Esophagus squamous epithelium (tissue), 5 donors: ENCODE measurements at regions not wholly inside any gene's neighbourhood (a gene's known extent, or its start where the extent isn't known, plus 50 kb on each side); places are given as distances from the start of the nearest gene placed in this dataset.

ENCODE experiments used
- DNase-seq: peaks from one replicate; lab custom pipeline; 2025; lab: John Stamatoyannopoulos, UW
- H3K27ac ChIP-seq, 4 donors: fragments of 200-600 bp; sonication (generic); one replicate each; pipeline ENCODE4 v1.5.1; 2016 to 2019; ENCODE audit warnings: mild to moderate bottlenecking in 1 of 4
- H3K27me3 ChIP-seq, 4 donors: fragments of 200-600 bp; sonication (generic); 1 replicate in 3 of 4; 2 replicates in 1 of 4; pipeline versions ENCODE4 v1.5.1 to v1.6.0; 2017 to 2021; ENCODE audit warnings: antibody characterized with exemption in 1 of 4
- H3K36me3 ChIP-seq, 3 donors: fragments of 200-600 bp; sonication (generic); one replicate each; pipeline ENCODE4 v1.5.1; 2016 to 2019
- H3K4me1 ChIP-seq, 3 donors: fragments of 200-600 bp; sonication (generic); one replicate each; pipeline ENCODE4 v1.5.1; 2017 to 2019
- H3K4me3 ChIP-seq, 4 donors: fragments of 200-600 bp; sonication (generic); 1 replicate in 3 of 4; 2 replicates in 1 of 4; pipeline ENCODE4 v1.5.1; 2016 to 2019; ENCODE audit warnings: mild to moderate bottlenecking in 2 of 4, moderate library complexity in 1 of 4
- H3K9me3 ChIP-seq, 3 donors: fragments of 200-600 bp; sonication (generic); one replicate each; pipeline ENCODE4 v1.5.1; 2016 to 2019
- CTCF ChIP-seq, 6 experiments: fragments of 450-650 bp in 4 of 6; fragments of 200-600 bp in 2 of 6; sonication (generic) in 2 of 6; IDR thresholded peaks; one replicate each; pipeline ENCODE4 v1.5.1; 2016 to 2019; ENCODE audit warnings: antibody characterized with exemption in 6 of 6, mild to moderate bottlenecking in 4 of 6, moderate library complexity in 4 of 6
- POLR2A ChIP-seq, 4 donors: fragments of 450-650 bp; IDR thresholded peaks; one replicate each; pipeline ENCODE4 v1.6.1; 2017; ENCODE audit warnings: antibody characterized with exemption in 4 of 4, mild to moderate bottlenecking in 4 of 4, moderate library complexity in 3 of 4
- WGBS, 2 donors: methylation state at CpG; one replicate each; pipeline ENCODE4 v1.1.5; 2018; 5-methylcytosine and 5-hydroxymethylcytosine counted together
- intact Hi-C: fragments of 100-400 bp; cut with DNase I; formaldehyde crosslinking; loops from one replicate; pipeline ENCODE4 v1.15.0; 2022
- donor health status: DM: yes; HTN: yes; CAD: no.

- 50 to 58% methylated on average over 4 of the region's 4 CpGs for WGBS, 2 donors
- no peak for TF ChIP-seq CTCF (IDR thresholded peaks at IDR 0.05)
- no peak for TF ChIP-seq POLR2A (IDR thresholded peaks at IDR 0.05)
- intact Hi-C loops, result no loop called here
These were observed 1112.7 kb upstream of the NRXN1 start for GRCh38 chr2:52144590-52144989.

DNA sequence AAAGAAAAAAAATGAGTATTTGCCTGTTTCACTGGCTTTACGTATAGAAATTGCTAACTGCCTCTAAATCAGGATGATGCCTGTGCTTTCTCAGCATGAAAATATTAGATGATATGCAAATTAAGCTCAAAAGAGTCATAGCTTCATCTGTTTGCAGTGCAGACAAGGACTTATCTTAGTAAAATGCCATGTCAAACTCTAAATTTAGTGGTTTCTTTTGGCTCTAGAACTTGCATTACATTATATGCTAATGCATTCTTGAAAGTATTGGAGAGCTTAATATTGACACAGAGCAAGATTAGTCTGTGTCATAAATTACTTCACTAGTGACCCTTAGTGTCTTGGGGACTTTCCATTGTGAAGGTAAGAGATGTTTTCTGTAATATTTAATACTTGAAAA lies 1109.1 kb upstream of the NRXN1 start:
- intact Hi-C loops, result no loop called here
- no peaks in the 10 kb centered on the region for H3K9me3 ChIP-seq
- no peaks in the 10 kb centered on the region for H3K36me3 ChIP-seq
- 74 to 77% methylated on average over 1 of the region's 1 CpG for WGBS, 2 donors
- H3K4me1 ChIP-seq, result no peaks in the 10 kb centered on the region
- H3K27me3 ChIP-seq, result no peaks in the 10 kb centered on the region
- H3K4me3 ChIP-seq, result no peak overlapping the region
- H3K27ac ChIP-seq, result no peak overlapping the region
- no peak for DNase-seq
- TF ChIP-seq POLR2A (IDR thresholded peaks at IDR 0.05) (no peak), CTCF (IDR thresholded peaks at IDR 0.05) (no peak)

More at GRCh38 chr2:52144590-52144989, 1112.7 kb upstream of the NRXN1 start:
- no peaks in the 10 kb centered on the region for H3K27me3 ChIP-seq
- H3K27ac ChIP-seq, result no peak overlapping the region
- H3K36me3 ChIP-seq, result no peaks in the 10 kb centered on the region
- DNase-seq, result no peak
- no peaks in the 10 kb centered on the region for H3K9me3 ChIP-seq
- no peak overlapping the region for H3K4me3 ChIP-seq
- H3K4me1 ChIP-seq, result no peaks in the 10 kb centered on the region

GRCh38 chr2:52139241-52139640 lies 1107.3 kb upstream of the NRXN1 start:
- H3K27ac ChIP-seq, result no peak overlapping the region
- no peaks in the 10 kb centered on the region for H3K27me3 ChIP-seq
- no peak for DNase-seq
- no peaks in the 10 kb centered on the region for H3K9me3 ChIP-seq
- no peaks in the 10 kb centered on the region for H3K36me3 ChIP-seq
- H3K4me3 ChIP-seq, result no peak overlapping the region
- H3K4me1 ChIP-seq, result no peaks in the 10 kb centered on the region
- intact Hi-C loops, result no loop called here
- TF ChIP-seq POLR2A (IDR thresholded peaks at IDR 0.05), result no peak
- TF ChIP-seq CTCF (IDR thresholded peaks at IDR 0.05), result no peak

DNA sequence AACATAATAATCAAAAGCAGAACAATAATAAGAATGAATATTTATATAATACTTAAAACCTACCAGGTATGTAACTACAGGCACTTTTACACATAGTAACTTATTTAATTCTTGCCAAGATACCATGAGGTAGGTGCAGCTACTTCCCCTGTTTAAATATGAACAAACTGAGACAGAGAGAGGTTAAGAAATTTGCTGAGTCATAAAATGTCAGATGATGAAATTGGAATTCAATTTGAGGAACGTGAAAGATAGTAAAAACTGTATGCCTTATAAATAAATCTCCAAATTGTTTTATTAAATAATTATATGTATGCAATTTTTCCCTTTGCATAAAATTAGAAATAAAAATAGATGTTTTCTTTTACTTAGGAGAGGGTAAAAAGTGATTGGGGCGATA lies 1103.3 kb upstream of the NRXN1 start:
- 46 to 69% methylated on average over 2 of the region's 2 CpGs for WGBS, 2 donors
- Histone ChIP-seq H3K4me3 (no peak overlapping the region), H3K9me3 (no peaks in the 10 kb centered on the region), H3K36me3 (no peaks in the 10 kb centered on the region), H3K4me1 (no peaks in the 10 kb centered on the region), H3K27me3 (no peaks in the 10 kb centered on the region), H3K27ac (no peak overlapping the region)
- intact Hi-C loops, result no loop called here
- TF ChIP-seq POLR2A (IDR thresholded peaks at IDR 0.05) (no peak), CTCF (IDR thresholded peaks at IDR 0.05) (no peak)
- DNase-seq, result no peak

GRCh38 chr2:52128081-52128480 lies 1096.1 kb upstream of the NRXN1 start:
- Histone ChIP-seq H3K36me3 (no peaks in the 10 kb centered on the region), H3K9me3 (no peaks in the 10 kb centered on the region), H3K27me3 (no peaks in the 10 kb centered on the region), H3K27ac (no peak overlapping the region), H3K4me3 (no peak overlapping the region), H3K4me1 (no peaks in the 10 kb centered on the region)
- 56 to 63% methylated on average over 3 of the region's 3 CpGs for whole genome bisulfite sequencing, 2 donors
- no peak for DNase-seq
- intact Hi-C loops, result no loop called here
- TF ChIP-seq CTCF (IDR thresholded peaks at IDR 0.05) (no peak), POLR2A (IDR thresholded peaks at IDR 0.05) (no peak)
